ENCODE measurements at regions not wholly inside any gene's neighbourhood (a gene's known extent, or its start where the extent isn't known, plus 50 kb on each side); places are given as distances from the start of the nearest gene placed in this dataset.

- no peak for DNase-seq (ENCODE audit: low spot score)
- no peaks in the 10 kb centered on the region for H3K9me3 ChIP-seq
- H3K27me3 ChIP-seq (replicated peaks; ENCODE audit: insufficient read depth): no peaks in the 10 kb centered on the region
- no peaks in the 10 kb centered on the region for H3K4me1 ChIP-seq (replicated peaks)
- WGBS: 98% methylated on average over 11 of the region's 11 CpGs
- intact Hi-C loops (cut with DNase I): no loop called here
- H3K27ac ChIP-seq: no peak overlapping the region
- H3K36me3 ChIP-seq: no peaks in the 10 kb centered on the region
- H3K4me3 ChIP-seq: no peak overlapping the region
- TF ChIP-seq POLR2A (IDR thresholded peaks at IDR 0.05) (no peak), CTCF (IDR thresholded peaks at IDR 0.05) (no peak), POLR2AphosphoS5 (IDR thresholded peaks at IDR 0.05) (no peak)
These were observed 388.0 kb upstream of the CNTN4 start for GRCh38 chr3:1710663-1711062.

- Histone ChIP-seq H3K27me3 (replicated peaks; ENCODE audit: insufficient read depth) (no peaks in the 10 kb centered on the region), H3K27ac (no peak overlapping the region), H3K36me3 (no peaks in the 10 kb centered on the region), H3K4me3 (no peak overlapping the region), H3K4me1 (replicated peaks) (no peaks in the 10 kb centered on the region), H3K9me3 (no peaks in the 10 kb centered on the region)
- intact Hi-C loops (cut with DNase I): no loop called here
- no peak for DNase-seq (ENCODE audit: low spot score)
- TF ChIP-seq POLR2A (IDR thresholded peaks at IDR 0.05) (no peak), POLR2AphosphoS5 (IDR thresholded peaks at IDR 0.05) (no peak), CTCF (IDR thresholded peaks at IDR 0.05) (no peak)
These were observed 381.1 kb upstream of the CNTN4 start for GRCh38 chr3:1717524-1717923.

GRCh38 chr3:1723726-1724125, 374.9 kb upstream of the CNTN4 start:
- no peak for TF ChIP-seq POLR2A (IDR thresholded peaks at IDR 0.05)
- no peak for TF ChIP-seq POLR2AphosphoS5 (IDR thresholded peaks at IDR 0.05)
- no peak for TF ChIP-seq CTCF (IDR thresholded peaks at IDR 0.05)
- H3K9me3 ChIP-seq: no peaks in the 10 kb centered on the region
- DNase-seq (ENCODE audit: low spot score): no peak
- H3K27ac ChIP-seq: no peak overlapping the region
- H3K4me3 ChIP-seq: no peak overlapping the region
- H3K4me1 ChIP-seq (replicated peaks): no peaks in the 10 kb centered on the region
- no peaks in the 10 kb centered on the region for H3K27me3 ChIP-seq (replicated peaks; ENCODE audit: insufficient read depth)
- H3K36me3 ChIP-seq: no peaks in the 10 kb centered on the region
- intact Hi-C loops (cut with DNase I): no loop called here
- 50% methylated on average over 1 of the region's 1 CpG for WGBS

- TF ChIP-seq POLR2AphosphoS5 (IDR thresholded peaks at IDR 0.05): no peak
- TF ChIP-seq CTCF (IDR thresholded peaks at IDR 0.05): no peak
- no peak for TF ChIP-seq POLR2A (IDR thresholded peaks at IDR 0.05)
- Histone ChIP-seq H3K36me3 (no peaks in the 10 kb centered on the region), H3K9me3 (no peaks in the 10 kb centered on the region), H3K27ac (no peak overlapping the region), H3K4me1 (replicated peaks) (no peaks in the 10 kb centered on the region), H3K4me3 (no peak overlapping the region), H3K27me3 (replicated peaks; ENCODE audit: insufficient read depth) (no peaks in the 10 kb centered on the region)
- WGBS: 85% methylated on average over 3 of the region's 3 CpGs
- no peak for DNase-seq (ENCODE audit: low spot score)
- intact Hi-C loops (cut with DNase I): no loop called here
These were observed 371.9 kb upstream of the CNTN4 start for GRCh38 chr3:1726741-1727140.

- Histone ChIP-seq H3K36me3 (no peaks in the 10 kb centered on the region), H3K27ac (no peak overlapping the region), H3K4me3 (no peak overlapping the region), H3K27me3 (replicated peaks; ENCODE audit: insufficient read depth) (no peaks in the 10 kb centered on the region), H3K9me3 (no peaks in the 10 kb centered on the region), H3K4me1 (replicated peaks) (no peaks in the 10 kb centered on the region)
- TF ChIP-seq CTCF (IDR thresholded peaks at IDR 0.05) (no peak), POLR2A (IDR thresholded peaks at IDR 0.05) (no peak), POLR2AphosphoS5 (IDR thresholded peaks at IDR 0.05) (no peak)
- 64% methylated on average over 4 of the region's 4 CpGs for WGBS
- intact Hi-C loops (cut with DNase I): no loop called here
- DNase-seq (ENCODE audit: low spot score): no peak
These were observed 371.4 kb upstream of the CNTN4 start for GRCh38 chr3:1727242-1727641.
